CD4-positive, alpha-beta T cell treated with Interleukin-15 for 4 hours (primary cell): ENCODE measurements at regions not wholly inside any gene's neighbourhood (a gene's known extent, or its start where the extent isn't known, plus 50 kb on each side); places are given as distances from the start of the nearest gene placed in this dataset.

Experiments used
- DNase-seq: peaks from one replicate; pipeline ENCODE4 v3.0.0-alpha.2; 2020; ENCODE audit warnings: low spot score

DNA sequence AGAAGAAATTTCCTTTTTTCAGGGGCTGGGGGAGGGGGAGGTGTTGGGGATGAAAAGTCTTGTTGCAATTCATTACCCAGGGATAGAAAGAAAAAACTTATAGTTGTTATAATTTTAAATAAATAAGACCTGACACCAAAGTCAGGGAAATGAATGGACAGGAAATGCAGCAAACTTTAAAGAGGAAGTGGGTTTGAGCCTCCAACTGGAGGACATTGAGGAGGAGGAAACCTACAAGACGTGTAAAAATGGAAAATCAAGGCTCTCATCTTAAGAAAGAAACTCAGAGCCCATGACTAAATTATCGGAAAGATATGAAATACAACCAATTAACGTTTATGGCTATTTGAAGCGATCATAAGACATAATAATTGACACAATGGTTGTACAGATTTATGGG lies 54.4 kb downstream of the NIBAN1 start:
- DNase-seq = no peak

DNA sequence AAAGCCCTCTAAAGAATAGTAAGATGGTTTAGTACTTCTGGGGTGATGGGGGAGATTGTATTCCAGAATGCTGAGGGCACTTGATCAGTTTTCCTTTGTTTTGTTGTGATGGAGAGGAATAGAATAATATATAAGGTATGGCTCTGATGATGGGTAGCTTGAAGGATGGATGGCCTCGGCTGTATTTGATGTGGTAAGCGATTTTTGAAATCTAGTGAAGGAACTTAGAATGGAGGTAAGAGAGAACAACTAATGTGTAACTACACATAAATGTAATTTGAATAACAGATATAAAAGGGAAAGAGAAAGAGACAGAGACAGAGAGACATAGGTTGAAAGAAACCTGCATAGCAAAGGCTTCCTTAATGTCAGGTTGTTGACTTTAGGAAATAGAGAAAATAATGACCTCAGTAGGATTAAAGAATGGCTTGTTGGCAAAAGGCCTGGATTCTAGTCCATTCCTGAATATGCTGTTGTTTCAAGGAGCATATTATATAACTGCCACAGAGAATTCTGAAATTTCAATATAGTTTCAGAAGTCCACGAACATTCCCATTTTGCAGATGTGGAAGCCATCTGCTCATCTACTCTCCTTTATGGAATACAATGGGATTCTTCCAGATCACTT lies 58.7 kb downstream of the NIBAN1 start:
- no peak for DNase-seq

DNA sequence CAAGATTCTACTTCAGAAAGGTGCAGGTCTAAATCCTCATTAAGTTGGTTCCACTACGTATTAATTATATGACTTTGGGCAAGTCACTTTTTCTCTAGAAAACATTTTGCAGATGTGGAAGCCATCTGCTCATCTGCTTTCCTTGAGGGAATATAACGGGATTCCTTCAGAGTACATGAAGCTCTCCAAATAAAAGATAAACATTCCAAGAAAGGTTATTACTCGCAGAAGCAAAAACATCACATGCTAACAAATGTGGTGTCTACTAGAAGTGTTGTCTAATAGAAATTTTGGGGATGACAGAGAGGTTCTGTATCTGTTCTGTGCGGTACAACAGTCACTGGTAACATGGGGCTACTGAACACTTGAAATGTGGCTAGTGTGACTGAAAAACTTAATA lies 60.2 kb downstream of the NIBAN1 start:
- no peak for DNase-seq

DNA sequence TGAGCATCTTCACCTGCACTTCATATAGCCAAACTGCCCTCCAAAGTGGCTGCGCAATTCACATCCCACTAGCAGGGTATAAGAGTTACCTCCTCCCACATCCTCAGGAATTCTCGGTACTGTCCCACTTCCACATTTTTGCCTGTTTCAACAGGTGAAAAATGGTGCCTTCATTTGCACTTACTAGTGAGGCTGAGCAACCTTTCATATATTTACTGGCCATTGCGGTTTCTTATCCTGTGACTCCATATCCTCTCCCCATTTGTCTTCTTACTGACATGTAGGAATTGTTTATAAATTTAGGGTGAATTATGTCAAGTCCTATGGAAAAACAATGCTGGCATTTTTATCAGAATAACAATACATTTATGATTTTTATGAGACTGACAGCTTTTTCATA lies 61.9 kb downstream of the NIBAN1 start:
- no peak for DNase-seq

DNA sequence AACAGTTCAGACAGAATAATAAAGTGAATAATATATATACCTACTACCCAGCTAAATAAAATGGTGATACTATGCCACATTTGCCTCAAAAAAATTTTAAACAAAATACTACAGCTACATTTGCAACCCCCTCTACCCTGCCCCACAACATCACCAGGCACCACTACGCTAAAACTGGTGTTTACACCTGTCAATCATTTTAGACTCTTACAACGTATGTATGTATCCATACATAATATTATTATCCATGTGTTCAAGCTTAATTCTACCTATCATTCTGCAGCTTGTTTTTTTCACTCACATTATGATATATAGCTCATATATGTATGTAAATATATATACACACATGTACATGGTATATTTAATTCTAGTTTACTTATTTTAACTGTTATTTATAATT lies 62.5 kb downstream of the NIBAN1 start:
- DNase-seq = no peak

DNA sequence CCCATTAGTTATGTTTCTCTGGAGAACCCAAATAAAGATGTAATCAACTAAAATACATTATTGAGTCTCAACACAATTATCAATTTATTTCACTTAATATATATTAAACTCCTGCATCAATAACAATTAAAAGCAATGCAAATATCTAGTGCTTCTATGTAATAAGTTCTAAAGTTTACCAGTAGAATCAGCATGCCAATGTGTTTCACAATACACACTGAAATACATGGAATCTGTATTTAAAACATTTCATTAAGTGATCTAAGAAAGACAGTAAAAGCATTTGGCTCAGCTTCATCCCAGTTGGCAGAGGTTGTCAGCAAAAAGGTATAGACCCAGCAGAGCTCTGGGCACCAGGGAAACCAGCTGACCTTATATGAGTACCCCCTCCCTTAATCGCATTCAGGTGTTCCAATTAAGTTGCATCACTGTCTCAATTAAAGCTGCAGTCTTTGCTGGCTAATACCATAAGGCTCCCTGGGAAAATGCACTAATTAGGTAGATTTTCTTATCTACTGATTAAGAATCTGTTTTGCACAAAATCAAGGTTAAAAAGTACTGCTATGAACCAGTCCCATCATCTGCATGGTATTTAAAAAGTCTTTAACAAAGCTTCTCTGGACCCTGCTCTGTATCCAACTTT lies 63.1 kb downstream of the NIBAN1 start:
- DNase-seq = no peak

DNA sequence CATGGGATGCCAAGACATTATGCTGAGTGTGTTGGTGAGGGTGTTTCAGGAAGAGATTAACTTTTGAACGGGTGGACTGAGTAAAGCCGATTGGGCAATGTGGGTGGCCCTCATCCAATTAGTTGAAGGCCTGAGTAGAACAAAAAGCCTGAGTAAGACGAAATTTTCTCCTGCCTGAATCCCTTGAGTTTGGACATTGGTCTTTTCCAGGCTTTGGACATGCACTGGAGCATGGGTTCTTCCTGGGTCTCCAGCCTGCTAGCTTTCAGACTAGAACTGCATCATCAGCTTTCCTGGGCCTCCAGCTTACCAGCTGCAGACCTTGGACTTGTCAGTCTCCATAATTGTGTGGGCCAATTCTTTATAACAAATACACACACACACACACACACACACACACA lies 63.6 kb downstream of the NIBAN1 start:
- no peak for DNase-seq

DNA sequence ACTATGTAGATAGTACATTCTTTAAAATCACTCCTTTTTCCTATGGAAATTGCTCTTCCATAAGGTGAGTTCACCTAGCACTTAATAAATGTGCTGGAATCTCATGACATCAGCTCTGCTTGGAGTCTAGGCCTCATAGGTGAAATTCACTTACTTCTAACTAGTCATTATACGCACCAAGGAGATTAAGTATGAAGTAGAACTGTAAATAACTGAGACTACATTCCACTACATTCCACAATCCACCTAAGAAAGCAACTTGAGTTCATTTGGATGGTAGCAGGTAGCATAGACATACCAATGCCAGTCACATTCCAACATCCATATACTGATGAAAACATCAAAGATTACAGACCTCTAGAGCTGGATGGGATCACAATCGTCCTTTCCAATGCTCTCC lies 64.3 kb downstream of the NIBAN1 start:
- no peak for DNase-seq

DNA sequence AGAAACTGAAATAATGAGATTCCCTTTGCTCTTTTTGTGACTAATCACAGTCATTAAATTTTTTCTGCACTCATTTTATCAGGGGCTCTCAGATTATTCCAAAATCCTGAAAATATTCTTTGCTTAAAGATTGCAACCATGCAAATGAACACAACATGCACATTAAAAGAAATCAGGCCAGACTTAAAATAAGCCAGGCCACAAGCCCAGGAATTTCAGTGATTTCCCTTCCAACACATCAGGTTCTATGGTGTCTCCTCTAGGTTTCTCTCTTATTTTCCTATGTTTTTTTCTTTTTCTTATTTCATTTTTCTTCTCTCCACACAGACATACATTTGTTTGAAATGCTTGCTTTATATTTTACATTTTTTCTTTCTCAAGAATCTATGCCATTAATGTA lies 65.3 kb downstream of the NIBAN1 start:
- DNase-seq = no peak

DNA sequence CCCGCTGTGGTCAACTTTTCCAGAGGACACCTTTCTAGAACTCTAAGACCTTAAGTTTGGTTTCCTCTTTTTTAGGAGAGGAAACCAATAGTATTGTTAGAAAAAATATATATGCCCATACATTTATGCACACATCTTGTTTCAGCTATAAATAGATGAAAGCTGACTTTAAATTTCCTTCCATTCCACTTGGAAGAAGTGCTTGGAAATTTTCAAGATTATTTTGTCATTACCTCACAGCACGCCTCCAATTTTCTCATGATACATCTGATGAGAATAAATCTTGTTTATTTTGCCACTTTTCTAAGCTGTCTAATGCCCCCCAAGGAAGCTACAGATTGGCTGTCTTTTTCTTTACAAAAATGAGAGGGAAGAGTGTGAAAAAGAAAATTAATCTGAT lies 65.8 kb downstream of the NIBAN1 start:
- no peak for DNase-seq

DNA sequence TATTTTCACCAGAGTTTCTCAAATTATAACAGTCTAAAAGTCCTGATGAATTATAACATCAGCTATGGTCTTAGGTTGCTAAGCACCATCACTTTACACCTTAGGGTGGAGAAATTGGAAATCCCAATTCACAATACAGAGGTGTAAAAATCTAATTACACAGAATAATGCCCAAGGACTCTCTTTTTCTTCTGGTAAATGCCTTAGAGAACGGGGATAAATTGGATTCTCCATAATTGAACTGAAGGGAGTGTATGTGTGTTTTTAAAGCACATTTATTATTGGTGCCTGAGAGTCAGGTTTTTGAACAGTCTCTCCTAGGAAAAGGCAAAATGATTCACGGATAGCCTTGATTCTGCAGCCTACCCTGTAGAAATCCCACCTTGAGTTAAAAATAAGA lies 66.8 kb downstream of the NIBAN1 start:
- no peak for DNase-seq

DNA sequence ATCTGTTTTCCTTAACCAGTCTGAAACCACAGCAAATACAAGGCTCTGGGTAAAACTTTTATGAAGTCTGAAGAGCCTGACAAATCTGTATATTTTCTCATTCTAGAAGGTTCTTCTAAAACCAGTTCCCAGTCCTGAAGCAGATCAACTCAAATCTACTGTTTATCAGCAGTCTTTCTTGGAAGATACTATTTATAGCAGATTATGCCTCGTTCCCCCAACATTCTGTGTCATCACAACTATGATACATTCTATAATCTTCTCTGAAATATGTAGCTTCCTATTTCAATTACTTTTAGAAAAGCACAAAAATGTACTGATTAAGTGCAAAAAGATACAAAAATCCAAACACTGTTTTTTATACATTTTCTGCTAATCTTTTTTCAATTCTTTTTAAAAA lies 67.5 kb downstream of the NIBAN1 start:
- DNase-seq = peak; percentile 23

DNA sequence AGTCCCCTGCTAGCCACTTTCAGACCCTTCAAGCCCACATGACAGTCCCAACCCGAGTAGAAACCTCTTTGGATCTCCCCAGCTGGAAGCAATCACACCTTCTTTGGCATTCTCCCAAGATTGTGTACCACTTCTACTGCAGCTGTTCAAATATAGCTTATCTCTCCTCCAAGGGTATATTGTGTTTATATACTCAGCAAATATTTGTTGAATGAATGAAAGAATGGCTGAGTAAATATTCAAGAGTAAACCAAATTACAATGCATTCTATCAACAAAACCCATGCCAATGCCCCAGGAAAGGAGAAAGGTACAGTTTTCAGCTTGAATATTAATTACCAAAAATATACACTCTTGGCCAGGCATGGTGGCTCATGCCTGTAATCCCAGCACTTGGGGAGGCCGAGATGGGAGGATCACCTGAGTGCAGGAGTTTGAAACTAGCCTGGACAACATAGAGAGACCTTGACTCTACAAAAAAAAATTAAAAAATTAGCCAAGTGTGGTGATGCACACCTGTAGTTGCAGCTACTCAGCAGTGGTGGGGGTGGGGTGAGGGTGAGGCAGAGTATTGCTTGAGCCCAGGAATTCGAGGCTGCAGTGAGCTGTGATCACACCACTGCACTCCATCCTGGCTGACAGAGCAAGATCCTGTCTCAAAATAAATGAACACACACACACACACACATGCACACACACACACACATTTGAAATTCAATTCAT lies 68.5 kb downstream of the NIBAN1 start:
- DNase-seq = no peak

DNA sequence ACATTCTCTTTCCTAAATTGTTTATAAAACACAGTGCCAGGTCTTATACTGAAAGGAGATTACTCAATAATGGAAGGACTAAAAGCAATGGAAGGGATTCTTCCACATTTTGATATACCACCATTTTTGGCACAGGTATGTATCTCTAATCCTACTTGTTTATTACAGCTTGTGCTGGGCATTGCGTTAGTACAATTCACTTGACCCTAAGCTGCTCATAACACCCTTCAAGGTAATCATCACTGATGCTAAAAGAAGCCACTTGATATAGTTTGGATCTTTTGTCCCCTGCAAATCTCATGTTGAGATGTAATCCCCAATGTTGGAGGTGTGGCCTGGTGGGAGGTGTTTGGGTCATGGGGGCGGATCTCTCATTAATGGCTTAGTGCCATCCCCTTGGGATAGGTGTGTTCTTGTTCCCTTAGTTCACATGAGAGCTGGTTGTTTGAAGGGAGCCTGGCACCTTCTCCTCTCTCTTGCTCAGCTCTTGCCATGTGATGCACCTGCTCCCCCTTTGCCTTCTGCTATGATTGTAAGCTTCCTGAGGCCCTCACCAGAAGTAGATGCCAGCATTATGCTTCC lies 71.1 kb downstream of the NIBAN1 start:
- DNase-seq = no peak

DNA sequence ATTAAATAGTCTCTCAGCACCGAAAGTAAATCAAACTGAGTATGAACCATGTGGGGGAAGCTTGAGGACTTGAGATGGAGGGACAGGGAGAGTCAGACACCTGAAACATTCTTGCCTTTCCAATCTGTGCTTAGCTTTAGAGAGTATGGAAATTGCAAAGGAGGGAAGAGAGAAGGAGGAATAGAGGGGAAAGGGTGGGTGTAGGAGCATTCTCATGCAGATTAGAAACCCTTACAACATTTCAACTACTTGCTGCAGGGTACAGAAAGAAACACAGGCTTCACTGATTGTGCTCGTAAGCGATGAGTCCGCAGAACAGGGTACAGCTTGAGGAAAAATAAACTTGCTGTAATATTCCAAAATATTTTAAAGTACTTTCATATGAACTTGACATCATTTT lies 73.8 kb downstream of the NIBAN1 start:
- no peak for DNase-seq

DNA sequence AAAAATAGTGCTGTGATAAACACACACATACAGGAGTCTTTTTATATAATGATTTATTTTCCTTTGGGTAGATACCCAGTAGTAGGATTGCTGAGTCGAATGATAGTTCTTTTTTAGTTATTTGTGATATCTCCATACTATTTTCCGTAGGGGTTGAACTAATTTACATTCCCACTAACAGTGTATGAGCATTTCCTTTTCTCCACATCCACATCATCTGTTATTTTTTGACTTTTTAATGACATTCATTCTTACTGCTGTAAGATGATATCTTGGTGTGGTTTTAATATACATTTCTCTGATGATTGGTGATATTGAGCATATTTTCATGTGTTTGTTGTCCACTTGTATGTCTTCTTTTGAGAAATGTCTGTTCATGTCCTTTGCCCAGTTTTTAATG lies 78.3 kb downstream of the NIBAN1 start:
- no peak for DNase-seq

DNA sequence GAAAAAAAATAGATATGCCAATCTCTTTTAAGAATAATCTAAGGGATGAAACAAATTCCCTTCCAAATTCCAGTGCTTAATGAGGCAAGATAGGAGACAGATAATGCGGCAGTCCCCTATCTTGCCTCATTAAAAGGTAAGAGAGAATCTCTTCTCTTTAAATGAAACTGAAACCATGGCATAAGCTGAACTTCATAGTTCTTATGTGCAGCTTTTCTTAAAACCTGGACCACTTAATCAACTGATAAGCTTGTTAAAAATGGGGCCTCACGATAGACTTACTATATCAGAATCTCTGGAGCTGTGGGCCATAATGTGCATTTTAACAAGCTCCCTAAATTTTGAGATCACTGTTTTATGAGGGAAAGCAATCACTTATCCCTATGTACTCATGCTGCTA lies 79.2 kb downstream of the NIBAN1 start:
- no peak for DNase-seq

DNA sequence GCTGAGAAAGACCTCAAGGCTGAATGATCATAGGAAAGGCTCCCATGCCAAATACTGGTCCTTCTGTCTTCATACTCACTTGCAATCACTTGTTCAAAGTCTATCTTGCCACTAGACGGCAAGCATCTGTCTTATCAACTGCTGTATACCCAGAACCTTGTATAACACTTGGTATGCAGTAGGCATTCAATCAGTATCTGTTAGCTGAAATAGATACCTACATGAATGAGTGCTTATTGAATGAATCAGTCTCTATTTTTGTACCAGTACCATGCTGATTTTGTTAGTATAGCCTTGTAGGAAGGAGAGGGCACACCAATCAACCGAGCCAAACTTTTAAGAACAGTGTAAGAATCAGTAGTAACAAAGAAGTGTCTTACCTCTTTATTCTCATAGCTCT lies 80.6 kb downstream of the NIBAN1 start:
- no peak for DNase-seq

DNA sequence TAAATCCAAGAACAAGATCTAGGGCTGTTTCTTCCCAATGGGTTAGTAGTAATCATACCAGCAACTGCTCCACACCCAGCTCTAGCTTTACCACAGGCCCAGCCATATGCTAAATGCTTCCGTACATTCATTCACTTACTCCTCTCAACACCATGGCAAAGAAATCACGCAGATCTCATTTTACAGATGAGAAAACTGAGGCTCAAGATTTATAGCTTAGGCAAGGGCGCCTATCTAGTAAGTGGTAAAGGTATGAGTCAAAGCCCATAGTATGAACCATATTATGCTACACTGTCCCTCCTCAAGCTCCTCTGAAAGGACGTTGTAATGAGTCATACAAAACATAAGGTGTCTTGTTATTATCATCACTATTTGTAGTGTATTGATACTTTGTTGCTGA lies 82.2 kb downstream of the NIBAN1 start:
- peak; percentile 71 for DNase-seq

DNA sequence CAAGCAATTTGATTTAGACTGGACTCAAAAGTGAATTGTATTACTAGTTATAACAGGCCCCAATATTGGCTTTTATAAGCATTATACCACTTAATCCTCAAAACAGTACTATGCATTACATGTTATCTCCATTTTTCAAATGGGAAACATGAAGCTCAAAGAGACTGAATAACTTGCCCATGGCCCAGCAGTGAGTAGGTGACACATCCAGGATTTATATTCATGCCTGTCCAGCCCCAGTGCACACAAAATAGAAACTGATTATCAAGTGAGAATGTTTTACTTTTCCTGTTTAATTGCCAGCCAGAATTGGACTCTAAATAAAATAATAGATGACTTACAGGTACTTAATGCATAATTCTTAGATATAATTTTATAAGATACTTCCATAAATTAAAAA lies 82.9 kb downstream of the NIBAN1 start:
- no peak for DNase-seq

DNA sequence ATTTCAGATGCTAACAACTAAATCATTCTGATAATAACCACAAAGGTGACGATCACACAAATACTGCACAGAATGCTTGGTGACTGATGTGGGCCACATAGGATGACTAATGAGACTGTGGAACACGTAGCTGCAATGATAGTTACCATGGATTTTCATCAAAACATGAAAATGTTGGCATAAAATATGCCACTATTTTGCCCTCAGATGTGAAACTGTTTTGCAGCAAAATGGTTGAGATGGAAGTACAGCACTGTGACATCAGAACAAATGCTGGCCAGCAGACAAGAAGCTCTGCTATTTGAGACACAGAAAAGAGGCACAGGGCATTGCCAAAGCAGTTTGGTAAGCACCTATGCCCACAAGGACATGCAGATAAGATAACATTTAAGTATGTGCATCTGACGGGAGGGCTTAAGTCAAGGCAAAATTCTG lies 83.8 kb downstream of the NIBAN1 start:
- DNase-seq = peak; percentile 88

DNA sequence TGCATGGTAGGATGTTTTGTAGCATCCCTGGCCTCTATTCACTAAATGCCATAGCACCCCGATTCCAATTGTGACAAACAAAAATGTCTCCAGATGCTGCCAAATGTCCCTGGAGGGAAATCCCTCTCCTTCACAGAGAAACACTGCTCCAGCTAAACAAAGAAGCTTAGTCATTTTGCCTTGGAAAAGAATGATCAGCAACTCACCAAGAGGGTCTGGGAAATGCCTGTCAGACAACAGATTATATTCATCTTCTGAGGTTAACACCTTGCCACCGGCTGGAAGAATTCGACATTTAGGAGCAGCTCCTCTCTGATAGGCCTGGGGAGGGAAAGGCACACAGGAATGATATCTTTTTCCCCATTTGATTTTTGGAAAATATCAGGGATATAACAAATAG lies 84.4 kb downstream of the NIBAN1 start:
- DNase-seq = no peak

DNA sequence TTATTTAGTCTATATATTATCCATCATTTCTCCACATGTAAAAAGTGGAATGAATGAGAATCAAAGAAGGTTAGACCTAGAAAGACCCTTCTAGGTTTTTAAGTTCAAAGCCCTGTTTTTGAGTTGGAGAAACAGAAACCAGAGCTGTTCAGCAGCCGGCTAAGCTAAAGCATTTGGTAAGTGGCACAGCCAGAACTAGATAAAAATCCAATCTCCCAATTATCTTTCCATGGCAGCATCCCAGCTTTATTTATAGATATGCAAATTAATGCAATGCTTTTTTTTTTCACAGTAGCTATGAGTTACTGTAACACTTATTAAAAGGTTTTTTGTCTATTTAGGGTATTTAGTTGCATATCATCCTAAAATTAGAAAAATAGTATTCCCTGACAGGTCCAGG lies 85.1 kb downstream of the NIBAN1 start:
- no peak for DNase-seq
